ENCODE measurements at regions not wholly inside any gene's neighbourhood (a gene's known extent, or its start where the extent isn't known, plus 50 kb on each side); places are given as distances from the start of the nearest gene placed in this dataset.

DNA sequence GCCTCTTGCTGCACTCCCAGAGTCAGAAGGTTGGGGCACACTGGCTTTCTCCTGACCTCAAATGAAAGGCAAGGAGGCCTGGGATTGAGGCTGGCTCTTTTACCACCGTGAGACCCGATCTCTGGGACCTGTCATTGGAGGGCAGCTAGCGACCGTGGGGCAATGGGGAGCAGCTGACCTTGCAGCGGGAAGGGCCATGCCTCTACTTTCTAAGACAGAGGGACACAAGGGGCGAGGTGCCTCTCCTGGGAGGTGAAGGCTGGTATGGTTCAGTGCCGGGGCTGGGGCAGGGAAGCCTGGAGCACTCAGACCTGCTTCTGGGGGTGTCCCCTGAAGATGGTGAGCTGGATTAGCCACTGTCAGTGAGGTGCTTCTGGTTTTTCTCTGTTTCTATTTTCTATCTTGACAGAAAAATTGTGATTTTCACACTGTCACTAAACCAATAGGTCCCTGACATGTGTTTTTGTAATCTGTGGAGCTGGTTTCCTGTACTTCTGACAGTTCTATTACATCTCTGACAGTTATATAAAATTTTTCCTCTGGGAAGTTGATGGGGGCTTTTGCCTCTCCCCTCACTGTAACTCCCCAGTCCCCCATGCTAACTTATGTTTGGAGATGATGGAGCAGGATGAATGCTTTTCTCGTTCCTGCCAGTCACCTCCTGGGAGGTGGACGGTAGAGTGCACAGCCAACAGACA lies 340.8 kb downstream of the RPS24 start:
- DNase-seq, result no peak

- DNase-seq, result no peak
Measured at GRCh38 chr10:78375854-78376785, 342.5 kb downstream of the RPS24 start.

- no peak for DNase-seq
Measured at GRCh38 chr10:78377356-78377755, 343.7 kb downstream of the RPS24 start.

- DNase-seq, result no peak
Measured at GRCh38 chr10:78378192-78378591, 344.5 kb downstream of the RPS24 start.

DNA sequence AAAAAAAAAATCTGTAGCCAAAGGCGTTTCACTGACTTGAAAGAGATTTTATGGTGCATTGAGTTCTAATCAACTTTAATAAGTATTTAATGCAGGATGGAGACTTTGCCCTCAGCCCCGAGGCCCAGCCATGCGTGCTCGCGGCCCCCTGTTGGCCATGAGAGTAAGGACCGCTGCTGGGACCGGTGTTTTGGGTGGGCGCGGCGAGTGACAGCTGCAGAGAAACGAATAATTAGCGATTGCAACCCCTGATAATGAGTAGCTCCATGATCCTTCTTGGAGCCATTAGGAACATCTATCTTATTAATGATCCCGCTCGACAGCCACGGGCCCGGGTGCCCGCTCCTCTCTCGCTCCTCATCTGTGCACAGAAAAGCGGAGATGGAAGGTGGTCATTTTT lies 347.4 kb downstream of the RPS24 start:
- no peak for DNase-seq

DNA sequence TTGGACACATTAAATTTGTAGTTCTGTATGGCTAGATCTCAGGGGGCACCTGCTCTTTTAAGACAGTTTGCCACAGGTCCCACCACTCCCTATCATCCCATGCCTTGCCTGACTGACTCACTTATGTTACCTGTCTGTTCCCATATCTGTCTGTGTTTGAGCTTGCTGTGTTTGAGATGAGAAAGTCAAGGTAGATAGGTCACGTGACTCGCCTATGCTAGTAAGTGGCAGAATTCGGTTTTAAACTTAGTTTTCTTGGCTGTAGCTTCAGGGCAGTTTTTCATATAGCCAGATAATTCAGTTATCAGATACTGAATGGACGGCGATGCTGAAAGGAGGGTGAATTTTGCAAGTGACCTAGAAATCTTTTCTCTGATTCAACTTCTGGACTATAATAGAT lies 348.4 kb downstream of the RPS24 start:
- no peak for DNase-seq

- DNase-seq, result no peak
Measured at GRCh38 chr10:78382772-78383171, 349.1 kb downstream of the RPS24 start.

GRCh38 chr10:78383378-78384048 lies 349.9 kb downstream of the RPS24 start:
- DNase-seq, result no peak

GRCh38 chr10:78384049-78384431 lies 350.4 kb downstream of the RPS24 start:
- DNase-seq, result no peak

GRCh38 chr10:78385599-78385998 lies 351.9 kb downstream of the RPS24 start:
- DNase-seq, result no peak

DNA sequence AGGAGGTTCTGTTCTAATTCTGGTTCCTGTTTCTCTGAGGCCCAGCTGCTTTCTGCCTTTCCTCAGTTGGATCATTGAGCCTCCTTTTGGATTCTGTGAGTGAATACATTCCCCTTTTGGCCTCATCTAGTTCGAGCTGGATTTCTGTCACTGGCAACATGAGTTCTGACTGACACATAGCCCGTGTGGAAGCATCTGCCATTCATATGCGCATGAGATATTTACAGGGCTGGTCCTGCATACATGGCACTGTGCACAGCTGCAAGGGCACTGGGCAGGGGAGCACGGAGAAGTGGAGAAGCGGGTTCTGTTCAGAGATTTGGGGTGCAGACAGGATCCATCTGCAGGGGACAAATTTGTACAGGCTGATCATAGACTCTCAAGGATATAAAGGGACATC lies 352.8 kb downstream of the RPS24 start:
- DNase-seq, result no peak

DNA sequence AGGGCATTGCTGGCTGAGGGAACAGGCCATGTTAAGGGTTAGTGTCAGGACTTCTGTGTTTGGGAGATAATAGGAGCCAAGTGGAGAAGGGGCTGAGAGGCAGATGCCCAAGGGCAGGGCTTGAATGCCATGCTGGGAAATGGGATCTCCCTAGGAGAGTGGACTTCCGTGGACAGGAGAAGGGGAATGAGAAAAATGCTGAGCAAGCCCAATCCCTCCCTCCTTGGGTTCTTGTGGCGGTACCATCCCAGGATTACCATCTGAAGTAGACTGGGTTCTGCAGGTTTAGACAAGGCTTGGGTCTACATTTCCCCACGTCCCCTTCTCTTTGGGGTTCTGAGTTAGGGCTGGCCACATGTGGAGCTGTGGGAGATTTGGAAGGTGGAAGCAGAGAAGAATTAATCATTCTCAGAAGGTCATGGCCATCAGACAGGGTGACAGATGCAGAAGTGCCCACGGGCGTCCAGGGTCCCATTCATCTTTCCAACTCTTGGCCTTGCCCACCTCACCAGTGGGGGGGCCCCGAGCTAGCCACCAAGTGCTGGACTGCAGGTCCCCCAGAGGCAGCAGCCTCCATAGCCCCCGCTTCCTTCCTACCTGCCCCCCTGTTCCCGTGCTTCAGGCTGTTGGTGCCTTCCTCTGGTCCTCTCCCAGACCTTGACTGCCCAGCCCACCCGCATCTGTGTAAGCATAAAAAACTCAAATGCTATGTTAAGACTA lies 354.8 kb downstream of the RPS24 start:
- no peak for DNase-seq

- no peak for DNase-seq
Measured at GRCh38 chr10:78389419-78389818, 355.8 kb downstream of the RPS24 start.

DNA sequence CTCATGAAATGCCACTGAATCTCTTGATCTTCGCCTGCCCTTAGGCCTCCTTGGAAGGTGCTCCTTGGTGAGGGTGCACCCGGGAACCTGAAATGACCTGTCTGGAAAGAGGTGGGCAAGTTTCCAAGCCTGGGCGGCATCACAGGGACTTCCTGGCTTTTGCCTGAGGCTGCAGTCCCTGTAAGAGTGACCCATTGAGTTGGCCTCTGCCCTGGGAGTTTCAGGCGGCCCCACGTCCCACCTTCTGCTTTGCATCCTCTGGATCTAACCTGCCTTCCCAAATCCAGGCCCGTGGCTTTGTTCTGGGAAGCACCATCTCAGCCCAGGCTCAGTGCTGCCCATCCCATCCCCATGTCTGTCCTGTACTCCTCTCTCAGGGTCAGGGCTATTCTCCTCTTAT lies 356.4 kb downstream of the RPS24 start:
- no peak for DNase-seq

GRCh38 chr10:78390817-78391216 lies 357.2 kb downstream of the RPS24 start:
- no peak for DNase-seq

DNA sequence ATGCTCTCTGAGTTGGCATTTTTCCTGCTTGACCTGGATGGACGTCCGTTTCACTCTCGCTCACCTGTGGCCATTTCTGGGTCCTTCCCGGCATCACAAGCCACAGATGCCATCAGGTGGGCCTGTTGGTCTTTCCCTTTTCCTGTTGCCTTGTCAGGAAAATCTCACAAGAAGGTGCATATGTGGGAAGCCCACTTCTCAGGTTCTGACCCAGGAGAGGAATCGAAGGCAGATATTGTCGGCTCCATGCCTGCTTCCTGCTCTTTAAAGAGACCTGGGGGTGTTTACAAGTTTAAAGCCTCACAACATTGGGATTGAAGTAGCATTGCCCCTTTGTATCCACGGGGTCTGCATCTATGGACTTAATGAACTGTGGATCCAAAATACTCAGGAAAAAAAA lies 357.9 kb downstream of the RPS24 start:
- no peak for DNase-seq

DNA sequence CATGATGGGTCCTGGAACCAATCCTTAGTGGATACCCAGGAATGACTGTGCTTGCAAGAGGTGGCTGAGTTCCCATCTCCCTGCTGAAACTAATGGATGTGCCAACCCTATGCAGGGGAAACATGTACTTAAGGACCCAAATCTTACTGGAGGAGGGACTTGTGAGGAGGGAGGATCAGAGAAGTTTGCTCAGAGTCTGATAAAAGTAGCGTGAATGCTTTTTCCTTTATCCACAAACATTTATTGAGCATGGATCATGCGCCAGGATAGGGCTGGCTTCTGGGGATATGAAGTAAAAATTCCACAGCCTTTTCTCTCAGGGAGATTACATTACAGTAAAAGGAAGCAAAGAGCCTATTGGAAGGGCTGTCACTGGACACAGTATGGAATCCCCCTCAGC lies 358.5 kb downstream of the RPS24 start:
- DNase-seq, result no peak

DNA sequence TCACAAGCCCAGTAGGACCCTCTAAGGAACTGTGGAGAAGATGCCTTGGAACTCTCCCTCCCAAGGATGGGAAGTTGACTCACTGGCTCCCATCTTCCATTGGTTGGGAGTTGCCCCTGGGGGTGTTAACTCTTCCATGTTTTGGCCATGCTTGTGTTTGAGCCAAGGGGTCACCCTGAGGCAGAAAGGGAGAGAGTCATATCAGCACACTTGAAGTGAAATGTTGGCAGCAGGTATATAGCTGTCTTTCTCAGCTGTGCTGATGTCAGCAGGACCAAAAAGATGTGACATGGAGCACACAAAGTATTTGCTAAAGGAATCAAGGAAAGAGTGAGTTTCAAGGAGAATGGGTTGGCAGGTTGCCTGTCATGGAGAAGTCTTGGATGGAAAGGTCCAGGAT lies 359.4 kb downstream of the RPS24 start:
- no peak for DNase-seq

- DNase-seq, result no peak
Measured at GRCh38 chr10:78394047-78394446, 360.4 kb downstream of the RPS24 start.

DNA sequence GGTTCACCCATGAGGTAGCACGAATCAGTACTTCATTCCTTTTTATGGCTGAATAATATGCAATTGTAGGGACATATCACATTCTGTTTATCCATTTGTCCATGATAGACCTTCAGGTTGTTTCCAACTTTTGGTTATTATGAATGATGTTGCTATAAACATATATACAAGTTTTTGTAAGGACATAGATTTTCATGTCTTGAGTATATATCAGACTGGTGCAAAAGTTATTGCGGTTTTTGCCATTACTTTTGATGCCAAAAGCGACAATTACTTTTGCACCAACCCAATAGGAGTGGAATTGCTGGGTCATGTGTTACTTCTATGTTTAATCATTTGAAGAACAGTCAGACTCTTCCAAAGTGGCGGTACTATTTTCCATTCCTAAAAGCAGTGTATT lies 361.5 kb downstream of the RPS24 start:
- DNase-seq, result no peak

DNA sequence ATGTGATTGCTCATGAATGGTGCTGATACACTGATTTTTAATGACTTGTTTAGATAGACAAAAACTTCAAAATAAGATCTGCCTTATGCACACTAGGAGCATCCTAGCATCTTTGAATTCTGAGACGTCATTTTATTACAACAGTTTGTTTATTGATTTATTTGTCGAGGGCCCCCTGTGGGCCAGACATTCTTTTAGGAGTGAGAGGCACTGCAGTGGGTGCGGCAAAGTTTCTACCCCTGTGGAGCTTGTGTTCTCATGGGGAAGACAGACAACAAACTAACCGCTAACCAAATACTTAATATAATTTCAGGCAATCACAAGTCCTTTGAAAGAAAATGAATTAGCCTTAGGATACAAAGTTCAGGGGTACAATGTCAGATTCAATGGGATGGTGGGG lies 363.1 kb downstream of the RPS24 start:
- no peak for DNase-seq

DNA sequence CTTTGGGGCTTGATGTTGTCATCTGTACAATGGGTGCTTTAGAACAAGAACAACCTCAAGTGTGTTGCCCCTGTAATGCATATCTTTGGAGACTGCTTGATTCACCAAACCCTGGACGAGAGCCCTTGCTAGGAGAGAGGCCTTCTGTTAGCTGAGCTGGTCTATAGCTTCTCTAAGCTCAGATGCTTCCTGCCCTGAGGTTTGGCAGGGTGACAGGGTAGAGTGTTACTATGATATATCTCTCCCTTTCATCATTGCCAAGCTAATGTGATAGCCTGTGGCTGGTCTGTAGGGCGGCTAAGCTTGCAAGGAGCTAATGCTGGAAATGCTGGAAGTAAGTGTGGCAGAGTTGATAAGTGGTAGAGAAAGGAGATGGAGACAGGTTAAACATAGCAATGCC lies 364.1 kb downstream of the RPS24 start:
- DNase-seq, result no peak

GRCh38 chr10:78398382-78398781 lies 364.7 kb downstream of the RPS24 start:
- DNase-seq, result no peak

Measured in NCI-H1436 (cell line).